Body of pancreas (tissue), 4 donors: ENCODE measurements at regions not wholly inside any gene's neighbourhood (a gene's known extent, or its start where the extent isn't known, plus 50 kb on each side); places are given as distances from the start of the nearest gene placed in this dataset.

Experiments used
- POLR2A ChIP-seq, 3 donors: fragments of 450-650 bp; IDR thresholded peaks; one replicate each; pipeline ENCODE4 v1.6.1; 2016; ENCODE audit warnings: antibody characterized with exemption in 3 of 3, mild to moderate bottlenecking in 2 of 3
- TF ChIP-seq, protein P1 (sequence below), 7 experiments: fragments of 450-650 bp in 4 of 7; fragments of 200-600 bp in 3 of 7; sonication (generic) in 3 of 7; IDR thresholded peaks; one replicate each; pipeline ENCODE4 v1.5.1; 2016 to 2019; ENCODE audit warnings: antibody characterized with exemption in 7 of 7

- TF ChIP-seq, protein P1, sequence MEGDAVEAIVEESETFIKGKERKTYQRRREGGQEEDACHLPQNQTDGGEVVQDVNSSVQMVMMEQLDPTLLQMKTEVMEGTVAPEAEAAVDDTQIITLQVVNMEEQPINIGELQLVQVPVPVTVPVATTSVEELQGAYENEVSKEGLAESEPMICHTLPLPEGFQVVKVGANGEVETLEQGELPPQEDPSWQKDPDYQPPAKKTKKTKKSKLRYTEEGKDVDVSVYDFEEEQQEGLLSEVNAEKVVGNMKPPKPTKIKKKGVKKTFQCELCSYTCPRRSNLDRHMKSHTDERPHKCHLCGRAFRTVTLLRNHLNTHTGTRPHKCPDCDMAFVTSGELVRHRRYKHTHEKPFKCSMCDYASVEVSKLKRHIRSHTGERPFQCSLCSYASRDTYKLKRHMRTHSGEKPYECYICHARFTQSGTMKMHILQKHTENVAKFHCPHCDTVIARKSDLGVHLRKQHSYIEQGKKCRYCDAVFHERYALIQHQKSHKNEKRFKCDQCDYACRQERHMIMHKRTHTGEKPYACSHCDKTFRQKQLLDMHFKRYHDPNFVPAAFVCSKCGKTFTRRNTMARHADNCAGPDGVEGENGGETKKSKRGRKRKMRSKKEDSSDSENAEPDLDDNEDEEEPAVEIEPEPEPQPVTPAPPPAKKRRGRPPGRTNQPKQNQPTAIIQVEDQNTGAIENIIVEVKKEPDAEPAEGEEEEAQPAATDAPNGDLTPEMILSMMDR (IDR thresholded peaks at IDR 0.05): no peak
- no peak for TF ChIP-seq POLR2A (IDR thresholded peaks at IDR 0.05)
These were observed 402.2 kb upstream of the CFAP20DC start for GRCh38 chr3:59451800-59452746.
